GM23338 (cell line): ENCODE measurements at regions not wholly inside any gene's neighbourhood (a gene's known extent, or its start where the extent isn't known, plus 50 kb on each side); places are given as distances from the start of the nearest gene placed in this dataset.

ENCODE experiments used
- ATAC-seq: fragments of 200-7000 bp; cut with Tn5 transposase; 3 replicates; pipeline ENCODE4 v1.9.1; 2020
- DNase-seq: peaks from one replicate; pipeline ENCODE4 v3.0.0-alpha.2; 2015; ENCODE audit warnings: low spot score
- H2AFZ ChIP-seq: fragments of 200-600 bp; sonication (generic); 2 replicates; pipeline ENCODE4 v1.8.0; 2016; ENCODE audit warnings: antibody characterized with exemption, mild to moderate bottlenecking, moderate library complexity
- H3F3A ChIP-seq: fragments of 200-600 bp; sonication (generic); replicated peaks from 2 replicates; pipeline ENCODE4 v1.8.0; 2017; ENCODE audit warnings: antibody characterized with exemption, mixed run types, low read depth
- H3K27ac ChIP-seq: fragments of 200-600 bp; sonication (generic); 2 replicates; pipeline ENCODE4 v1.6.1; 2016; ENCODE audit warnings: low read depth
- H3K27me3 ChIP-seq: fragments of 200-600 bp; sonication (generic); 2 replicates; pipeline ENCODE4 v1.8.0; 2016; ENCODE audit warnings: mild to moderate bottlenecking, mixed run types, moderate library complexity; ENCODE audit not compliant: insufficient read depth
- H3K36me3 ChIP-seq: fragments of 200-600 bp; sonication (generic); 2 replicates; pipeline ENCODE4 v1.8.0; 2016; ENCODE audit warnings: mild to moderate bottlenecking; ENCODE audit not compliant: insufficient read depth
- H3K4me1 ChIP-seq: fragments of 200-600 bp; sonication (generic); 2 replicates; pipeline ENCODE4 v1.8.0; 2016; ENCODE audit warnings: mild to moderate bottlenecking, moderate library complexity; ENCODE audit not compliant: insufficient read depth
- H3K4me2 ChIP-seq: fragments of 200-600 bp; sonication (generic); 2 replicates; pipeline ENCODE4 v1.7.1; 2017; ENCODE audit warnings: mixed run types
- H3K4me3 ChIP-seq: fragments of 200-600 bp; sonication (generic); 2 replicates; pipeline ENCODE4 v1.6.1; 2016; ENCODE audit warnings: mixed run types
- H3K79me2 ChIP-seq: fragments of 200-600 bp; sonication (generic); replicated peaks from 2 replicates; pipeline ENCODE4 v1.8.0; 2017; ENCODE audit warnings: mild to moderate bottlenecking; ENCODE audit not compliant: insufficient read depth
- H3K9me2 ChIP-seq: fragments of 200-600 bp; sonication (generic); 2 replicates; pipeline ENCODE4 v1.8.0; 2017; ENCODE audit not compliant: insufficient read depth
- H4K20me1 ChIP-seq: fragments of 200-600 bp; sonication (generic); replicated peaks from 2 replicates; pipeline ENCODE4 v1.8.0; 2017; ENCODE audit warnings: mild to moderate bottlenecking; ENCODE audit not compliant: insufficient read depth
- H3K27ac Mint-ChIP-seq: 2 replicates; pipeline ENCODE4 v1.8.0; 2020; ENCODE audit warnings: inconsistent platforms, mild to moderate bottlenecking, moderate library complexity, mixed read lengths
- H3K27me3 Mint-ChIP-seq: 3 replicates; pipeline ENCODE4 v1.8.0; 2022; ENCODE audit warnings: low read depth, mild to moderate bottlenecking, moderate library complexity, mixed read lengths, inconsistent platforms; ENCODE audit not compliant: insufficient read depth, poor library complexity
- H3K36me3 Mint-ChIP-seq: 3 replicates; pipeline ENCODE4 v1.8.0; 2021; ENCODE audit warnings: low read depth, mild to moderate bottlenecking, inconsistent platforms, moderate library complexity, mixed read lengths
- H3K4me1 Mint-ChIP-seq: 3 replicates; pipeline ENCODE4 v1.8.0; 2020; ENCODE audit warnings: mild to moderate bottlenecking, inconsistent platforms, mixed read lengths
- H3K4me3 Mint-ChIP-seq: 3 replicates; pipeline ENCODE4 v1.8.0; 2021; ENCODE audit warnings: moderate library complexity, mild to moderate bottlenecking, inconsistent platforms, mixed read lengths
- H3K9me3 Mint-ChIP-seq: 3 replicates; pipeline ENCODE4 v1.8.0; 2020; ENCODE audit warnings: moderate library complexity, mild to moderate bottlenecking, inconsistent platforms, mixed read lengths
- CREB1 ChIP-seq: fragments of 250-450 bp; sonication (Bioruptor Pico); IDR thresholded peaks from 2 replicates; pipeline ENCODE4 v1.5.0; 2020; ENCODE audit warnings: low read depth, mild to moderate bottlenecking, moderate library complexity
- ETS1 ChIP-seq: IDR thresholded peaks from 2 replicates; pipeline ENCODE4 v1.6.1; 2016; ENCODE audit warnings: antibody characterized with exemption
- EZH2 ChIP-seq: fragments of 200-600 bp; sonication (generic); IDR thresholded peaks from one replicate; pipeline ENCODE4 v1.8.0; 2017; ENCODE audit warnings: antibody characterized with exemption, mild to moderate bottlenecking, low read depth; ENCODE audit not compliant: unreplicated experiment
- EZH2phosphoT487 ChIP-seq: fragments of 200-600 bp; sonication (generic); IDR thresholded peaks from one replicate; pipeline ENCODE4 v1.8.1; 2018; ENCODE audit warnings: antibody characterized with exemption; ENCODE audit not compliant: unreplicated experiment
- JUNB ChIP-seq: IDR thresholded peaks from one replicate; pipeline ENCODE4 v1.6.1; 2016; ENCODE audit warnings: antibody characterized with exemption; ENCODE audit not compliant: unreplicated experiment
- NANOG ChIP-seq: IDR thresholded peaks from 2 replicates; pipeline ENCODE4 v1.6.1; 2016; ENCODE audit warnings: antibody characterized with exemption, borderline replicate concordance
- POLR2AphosphoS5 ChIP-seq: IDR thresholded peaks from 2 replicates; pipeline ENCODE4 v1.6.1; 2016; ENCODE audit warnings: antibody characterized with exemption, low read depth
- STAT1 ChIP-seq: IDR thresholded peaks from one replicate; pipeline ENCODE4 v1.6.1; 2016; ENCODE audit warnings: antibody characterized with exemption; ENCODE audit not compliant: unreplicated experiment
- ZNF114 ChIP-seq: fragments of 250-450 bp; sonication (Bioruptor Pico); IDR thresholded peaks from 2 replicates; pipeline ENCODE4 v1.5.0; 2020; ENCODE audit warnings: mild to moderate bottlenecking, moderate library complexity
- ZNF331 ChIP-seq: fragments of 250-450 bp; sonication (Bioruptor Pico); IDR thresholded peaks from 2 replicates; pipeline ENCODE4 v1.5.0; 2020; ENCODE audit warnings: low read depth, mild to moderate bottlenecking, moderate library complexity
- TF ChIP-seq, protein P1 (sequence below): IDR thresholded peaks from one replicate; pipeline ENCODE4 v1.6.1; 2018; ENCODE audit warnings: antibody characterized with exemption; ENCODE audit not compliant: unreplicated experiment
- TF ChIP-seq, protein P2 (sequence below): fragments of 250-450 bp; sonication (Bioruptor Pico); IDR thresholded peaks from 2 replicates; pipeline ENCODE4 v1.5.0; 2020; ENCODE audit warnings: mild to moderate bottlenecking, moderate library complexity

DNA sequence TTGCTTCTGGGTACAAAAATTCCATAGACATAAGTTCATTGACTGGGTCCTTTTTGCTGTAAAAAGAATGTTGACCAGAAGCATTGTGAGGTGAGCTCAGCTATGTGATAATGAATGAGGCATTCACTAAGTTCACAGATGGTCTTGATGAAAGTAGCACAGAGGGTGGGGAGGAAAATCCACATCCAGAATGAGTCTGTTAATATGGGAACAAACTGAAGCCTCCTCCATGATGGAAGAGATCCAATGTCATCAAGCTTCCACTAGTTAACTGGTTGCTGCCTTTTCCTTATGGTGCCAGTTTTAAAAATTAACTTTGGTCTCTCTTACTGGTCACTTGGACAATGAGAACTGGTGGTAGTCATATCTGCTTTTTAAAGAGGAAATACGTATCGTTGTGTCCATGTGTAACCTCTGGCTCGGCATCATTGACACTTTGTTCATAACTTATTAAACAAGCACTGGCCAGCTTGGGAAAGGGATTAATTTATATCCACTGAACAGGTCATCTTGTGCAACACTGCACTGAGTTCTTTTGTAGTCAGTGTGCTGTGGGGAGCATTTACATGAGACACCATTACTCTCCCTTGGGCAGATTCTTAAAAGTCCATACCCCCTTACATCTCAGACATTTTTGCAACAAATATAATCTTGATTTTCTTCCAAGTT is 88.6 kb downstream of the ADAMTS1 start (continued):
- no peak for TF ChIP-seq ETS1
- TF ChIP-seq EZH2: no peak
- TF ChIP-seq ZNF114: no peak
- TF ChIP-seq POLR2AphosphoS5: no peak
- TF ChIP-seq CREB1 (CRISPR knock-in tag): no peak
- TF ChIP-seq JUNB: no peak
- TF ChIP-seq, protein P1, sequence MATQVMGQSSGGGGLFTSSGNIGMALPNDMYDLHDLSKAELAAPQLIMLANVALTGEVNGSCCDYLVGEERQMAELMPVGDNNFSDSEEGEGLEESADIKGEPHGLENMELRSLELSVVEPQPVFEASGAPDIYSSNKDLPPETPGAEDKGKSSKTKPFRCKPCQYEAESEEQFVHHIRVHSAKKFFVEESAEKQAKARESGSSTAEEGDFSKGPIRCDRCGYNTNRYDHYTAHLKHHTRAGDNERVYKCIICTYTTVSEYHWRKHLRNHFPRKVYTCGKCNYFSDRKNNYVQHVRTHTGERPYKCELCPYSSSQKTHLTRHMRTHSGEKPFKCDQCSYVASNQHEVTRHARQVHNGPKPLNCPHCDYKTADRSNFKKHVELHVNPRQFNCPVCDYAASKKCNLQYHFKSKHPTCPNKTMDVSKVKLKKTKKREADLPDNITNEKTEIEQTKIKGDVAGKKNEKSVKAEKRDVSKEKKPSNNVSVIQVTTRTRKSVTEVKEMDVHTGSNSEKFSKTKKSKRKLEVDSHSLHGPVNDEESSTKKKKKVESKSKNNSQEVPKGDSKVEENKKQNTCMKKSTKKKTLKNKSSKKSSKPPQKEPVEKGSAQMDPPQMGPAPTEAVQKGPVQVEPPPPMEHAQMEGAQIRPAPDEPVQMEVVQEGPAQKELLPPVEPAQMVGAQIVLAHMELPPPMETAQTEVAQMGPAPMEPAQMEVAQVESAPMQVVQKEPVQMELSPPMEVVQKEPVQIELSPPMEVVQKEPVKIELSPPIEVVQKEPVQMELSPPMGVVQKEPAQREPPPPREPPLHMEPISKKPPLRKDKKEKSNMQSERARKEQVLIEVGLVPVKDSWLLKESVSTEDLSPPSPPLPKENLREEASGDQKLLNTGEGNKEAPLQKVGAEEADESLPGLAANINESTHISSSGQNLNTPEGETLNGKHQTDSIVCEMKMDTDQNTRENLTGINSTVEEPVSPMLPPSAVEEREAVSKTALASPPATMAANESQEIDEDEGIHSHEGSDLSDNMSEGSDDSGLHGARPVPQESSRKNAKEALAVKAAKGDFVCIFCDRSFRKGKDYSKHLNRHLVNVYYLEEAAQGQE: no peak
- no peak for TF ChIP-seq NANOG
- no peak for TF ChIP-seq ZNF331 (CRISPR knock-in tag)

GRCh38 chr21:26754853-26755252 is 90.4 kb downstream of the ADAMTS1 start:
- H3K4me1 ChIP-seq: no peaks in the 10 kb centered on the region
- Mint-ChIP-seq H3K9me3 (no peaks in the 10 kb centered on the region), H3K4me3 (no peak overlapping the region), H3K36me3 (no peaks in the 10 kb centered on the region), H3K27me3 (no peaks in the 10 kb centered on the region), H3K4me1 (no peaks in the 10 kb centered on the region), H3K27ac (no peak overlapping the region)
- H3K79me2 ChIP-seq: no peaks in the 10 kb centered on the region
- H2AFZ ChIP-seq: no peak overlapping the region
- no peaks in the 10 kb centered on the region for H3K27me3 ChIP-seq
- DNase-seq (no peak), ATAC-seq (no peak)
- H3F3A ChIP-seq: no peaks in the 10 kb centered on the region
- no peak overlapping the region for H3K4me3 ChIP-seq
- no peak overlapping the region for H3K27ac ChIP-seq
- no peaks in the 10 kb centered on the region for H3K36me3 ChIP-seq
- no peak overlapping the region for H3K4me2 ChIP-seq
- H4K20me1 ChIP-seq: no peaks in the 10 kb centered on the region
- H3K9me2 ChIP-seq: peaks cover 4% of the 10 kb centered on the region; the same call in 1 of the 2 replicates
- TF ChIP-seq JUNB (no peak), EZH2 (no peak), ETS1 (no peak), STAT1 (no peak), CREB1 (CRISPR knock-in tag) (no peak), EZH2phosphoT487 (no peak)
- TF ChIP-seq, protein P2, sequence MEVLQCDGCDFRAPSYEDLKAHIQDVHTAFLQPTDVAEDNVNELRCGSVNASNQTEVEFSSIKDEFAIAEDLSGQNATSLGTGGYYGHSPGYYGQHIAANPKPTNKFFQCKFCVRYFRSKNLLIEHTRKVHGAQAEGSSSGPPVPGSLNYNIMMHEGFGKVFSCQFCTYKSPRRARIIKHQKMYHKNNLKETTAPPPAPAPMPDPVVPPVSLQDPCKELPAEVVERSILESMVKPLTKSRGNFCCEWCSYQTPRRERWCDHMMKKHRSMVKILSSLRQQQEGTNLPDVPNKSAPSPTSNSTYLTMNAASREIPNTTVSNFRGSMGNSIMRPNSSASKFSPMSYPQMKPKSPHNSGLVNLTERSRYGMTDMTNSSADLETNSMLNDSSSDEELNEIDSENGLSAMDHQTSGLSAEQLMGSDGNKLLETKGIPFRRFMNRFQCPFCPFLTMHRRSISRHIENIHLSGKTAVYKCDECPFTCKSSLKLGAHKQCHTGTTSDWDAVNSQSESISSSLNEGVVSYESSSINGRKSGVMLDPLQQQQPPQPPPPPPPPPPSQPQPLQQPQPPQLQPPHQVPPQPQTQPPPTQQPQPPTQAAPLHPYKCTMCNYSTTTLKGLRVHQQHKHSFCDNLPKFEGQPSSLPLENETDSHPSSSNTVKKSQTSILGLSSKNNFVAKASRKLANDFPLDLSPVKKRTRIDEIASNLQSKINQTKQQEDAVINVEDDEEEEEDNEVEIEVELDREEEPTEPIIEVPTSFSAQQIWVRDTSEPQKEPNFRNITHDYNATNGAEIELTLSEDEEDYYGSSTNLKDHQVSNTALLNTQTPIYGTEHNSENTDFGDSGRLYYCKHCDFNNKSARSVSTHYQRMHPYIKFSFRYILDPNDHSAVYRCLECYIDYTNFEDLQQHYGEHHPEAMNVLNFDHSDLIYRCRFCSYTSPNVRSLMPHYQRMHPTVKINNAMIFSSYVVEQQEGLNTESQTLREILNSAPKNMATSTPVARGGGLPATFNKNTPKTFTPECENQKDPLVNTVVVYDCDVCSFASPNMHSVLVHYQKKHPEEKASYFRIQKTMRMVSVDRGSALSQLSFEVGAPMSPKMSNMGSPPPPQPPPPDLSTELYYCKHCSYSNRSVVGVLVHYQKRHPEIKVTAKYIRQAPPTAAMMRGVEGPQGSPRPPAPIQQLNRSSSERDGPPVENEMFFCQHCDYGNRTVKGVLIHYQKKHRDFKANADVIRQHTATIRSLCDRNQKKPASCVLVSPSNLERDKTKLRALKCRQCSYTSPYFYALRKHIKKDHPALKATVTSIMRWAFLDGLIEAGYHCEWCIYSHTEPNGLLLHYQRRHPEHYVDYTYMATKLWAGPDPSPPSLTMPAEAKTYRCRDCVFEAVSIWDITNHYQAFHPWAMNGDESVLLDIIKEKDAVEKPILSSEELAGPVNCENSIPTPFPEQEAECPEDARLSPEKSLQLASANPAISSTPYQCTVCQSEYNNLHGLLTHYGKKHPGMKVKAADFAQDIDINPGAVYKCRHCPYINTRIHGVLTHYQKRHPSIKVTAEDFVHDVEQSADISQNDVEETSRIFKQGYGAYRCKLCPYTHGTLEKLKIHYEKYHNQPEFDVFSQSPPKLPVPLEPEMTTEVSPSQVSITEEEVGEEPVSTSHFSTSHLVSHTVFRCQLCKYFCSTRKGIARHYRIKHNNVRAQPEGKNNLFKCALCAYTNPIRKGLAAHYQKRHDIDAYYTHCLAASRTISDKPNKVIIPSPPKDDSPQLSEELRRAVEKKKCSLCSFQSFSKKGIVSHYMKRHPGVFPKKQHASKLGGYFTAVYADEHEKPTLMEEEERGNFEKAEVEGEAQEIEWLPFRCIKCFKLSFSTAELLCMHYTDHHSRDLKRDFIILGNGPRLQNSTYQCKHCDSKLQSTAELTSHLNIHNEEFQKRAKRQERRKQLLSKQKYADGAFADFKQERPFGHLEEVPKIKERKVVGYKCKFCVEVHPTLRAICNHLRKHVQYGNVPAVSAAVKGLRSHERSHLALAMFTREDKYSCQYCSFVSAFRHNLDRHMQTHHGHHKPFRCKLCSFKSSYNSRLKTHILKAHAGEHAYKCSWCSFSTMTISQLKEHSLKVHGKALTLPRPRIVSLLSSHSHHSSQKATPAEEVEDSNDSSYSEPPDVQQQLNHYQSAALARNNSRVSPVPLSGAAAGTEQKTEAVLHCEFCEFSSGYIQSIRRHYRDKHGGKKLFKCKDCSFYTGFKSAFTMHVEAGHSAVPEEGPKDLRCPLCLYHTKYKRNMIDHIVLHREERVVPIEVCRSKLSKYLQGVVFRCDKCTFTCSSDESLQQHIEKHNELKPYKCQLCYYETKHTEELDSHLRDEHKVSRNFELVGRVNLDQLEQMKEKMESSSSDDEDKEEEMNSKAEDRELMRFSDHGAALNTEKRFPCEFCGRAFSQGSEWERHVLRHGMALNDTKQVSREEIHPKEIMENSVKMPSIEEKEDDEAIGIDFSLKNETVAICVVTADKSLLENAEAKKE (CRISPR knock-in tag): no peak
